Tibial artery (tissue), 4 donors: ENCODE measurements at regions not wholly inside any gene's neighbourhood (a gene's known extent, or its start where the extent isn't known, plus 50 kb on each side); places are given as distances from the start of the nearest gene placed in this dataset.

ENCODE experiments used
- DNase-seq, 2 donors: peaks; one replicate each; pipeline ENCODE4 v3.0.0-alpha.2; 2019
- H3K27ac ChIP-seq, 2 donors: fragments of 200-600 bp; sonication (generic) in 1 of 2; 1 replicate in 1 of 2; 2 replicates in 1 of 2; pipeline ENCODE4 v1.5.1; 2018 to 2019; ENCODE audit warnings: mild to moderate bottlenecking in 1 of 2
- H3K27me3 ChIP-seq, 2 donors: fragments of 200-600 bp; sonication (generic) in 1 of 2; one replicate each; pipeline versions ENCODE4 v1.5.1 to v1.6.0; 2016 to 2019
- H3K36me3 ChIP-seq, 3 donors: fragments of 200-600 bp; sonication (generic) in 2 of 3; one replicate each; pipeline ENCODE4 v1.5.1; 2016 to 2019; ENCODE audit warnings: mild to moderate bottlenecking in 2 of 3
- H3K4me1 ChIP-seq, 4 donors: fragments of 200-600 bp; sonication (generic) in 2 of 4; 1 replicate in 3 of 4; 2 replicates in 1 of 4; pipeline ENCODE4 v1.5.1; 2016 to 2019
- H3K4me3 ChIP-seq, 2 donors: fragments of 200-600 bp; sonication (generic) in 1 of 2; 1 replicate in 1 of 2; 2 replicates in 1 of 2; pipeline ENCODE4 v1.5.1; 2018 to 2019; ENCODE audit warnings: mild to moderate bottlenecking in 2 of 2
- H3K9me3 ChIP-seq, 3 donors: fragments of 200-600 bp; sonication (generic) in 1 of 3; one replicate each; pipeline ENCODE4 v1.5.1; 2016 to 2019
- CTCF ChIP-seq, 2 experiments: fragments of 200-600 bp in 1 of 2; fragments of 450-650 bp in 1 of 2; IDR thresholded peaks; one replicate each; pipeline ENCODE4 v1.5.1; 2017 to 2019; ENCODE audit warnings: antibody characterized with exemption in 2 of 2, mild to moderate bottlenecking in 1 of 2, moderate library complexity in 1 of 2
- intact Hi-C: fragments of 100-400 bp; cut with DNase I; formaldehyde crosslinking; loops from one replicate; pipeline ENCODE4 v1.15.0; 2023; ENCODE audit warnings: low total_unique reads

- Histone ChIP-seq H3K9me3 (no peaks in the 10 kb centered on the region), H3K27me3 (no peaks in the 10 kb centered on the region), H3K27ac (no peak overlapping the region), H3K36me3 (no peaks in the 10 kb centered on the region), H3K4me1 (no peaks in the 10 kb centered on the region), H3K4me3 (no peak overlapping the region)
- intact Hi-C loops: no loop called here
- TF ChIP-seq CTCF (IDR thresholded peaks at IDR 0.05): no peak
- DNase-seq: no peak
Observed at GRCh38 chr6:53408826-53409225, 60.1 kb upstream of the ELOVL5 start.

- Histone ChIP-seq H3K4me3 (no peak overlapping the region), H3K4me1 (no peaks in the 10 kb centered on the region), H3K9me3 (no peaks in the 10 kb centered on the region), H3K27me3 (no peaks in the 10 kb centered on the region), H3K27ac (no peak overlapping the region), H3K36me3 (no peaks in the 10 kb centered on the region)
- intact Hi-C loops: no loop called here
- no peak for TF ChIP-seq CTCF (IDR thresholded peaks at IDR 0.05)
- no peak for DNase-seq
Observed at GRCh38 chr6:53399027-53399344, 50.2 kb upstream of the ELOVL5 start.

- DNase-seq: no peak
- no peak overlapping the region for H3K4me3 ChIP-seq
- intact Hi-C loops: no loop called here
- H3K9me3 ChIP-seq: no peaks in the 10 kb centered on the region
- no peaks in the 10 kb centered on the region for H3K27me3 ChIP-seq
- no peaks in the 10 kb centered on the region for H3K36me3 ChIP-seq
- H3K27ac ChIP-seq: no peak overlapping the region
- no peak for TF ChIP-seq CTCF (IDR thresholded peaks at IDR 0.05)
- H3K4me1 ChIP-seq: no peaks in the 10 kb centered on the region
Observed at GRCh38 chr6:53398247-53399026, 49.7 kb upstream of the ELOVL5 start.
